G401 (cell line): ENCODE measurements at regions not wholly inside any gene's neighbourhood (a gene's known extent, or its start where the extent isn't known, plus 50 kb on each side); places are given as distances from the start of the nearest gene placed in this dataset.
"Not testable (repeated sequence)": the region's sequence is repeated elsewhere in the genome, so short reads cannot be mapped to it uniquely, and the experiment has no call there.

ENCODE experiments used
- DNase-seq: peaks from one replicate; pipeline ENCODE4 v3.0.0-alpha.2; 2015; ENCODE audit warnings: low spot score
- in situ Hi-C: cut with HindIII; loops from 2 replicates; pipeline ENCODE4 v1.10.0; 2016; ENCODE audit warnings: low sequenced_read_pairs, mixed read lengths

DNA sequence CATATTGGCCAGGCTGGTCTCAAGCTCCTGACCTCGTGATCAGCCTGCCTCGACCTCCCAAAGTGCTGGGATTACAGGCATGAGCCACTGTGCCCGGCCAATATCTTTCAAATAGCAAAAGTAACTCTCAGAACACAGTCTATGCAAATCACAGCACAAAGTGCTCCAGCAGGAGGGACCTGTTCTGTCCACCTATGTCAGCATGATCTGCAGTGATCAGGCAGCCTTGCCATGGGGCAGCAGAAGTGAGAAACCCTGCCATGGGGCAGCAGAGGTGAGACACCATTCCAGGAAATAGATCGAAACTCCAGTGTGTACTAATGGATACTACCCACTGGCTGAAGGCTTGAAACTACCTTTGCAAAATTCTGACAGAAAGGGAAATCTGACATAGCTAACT lies 78.5 kb upstream of the EIF5 start:
- in situ Hi-C loops = no loop called here
- no peak for DNase-seq

DNA sequence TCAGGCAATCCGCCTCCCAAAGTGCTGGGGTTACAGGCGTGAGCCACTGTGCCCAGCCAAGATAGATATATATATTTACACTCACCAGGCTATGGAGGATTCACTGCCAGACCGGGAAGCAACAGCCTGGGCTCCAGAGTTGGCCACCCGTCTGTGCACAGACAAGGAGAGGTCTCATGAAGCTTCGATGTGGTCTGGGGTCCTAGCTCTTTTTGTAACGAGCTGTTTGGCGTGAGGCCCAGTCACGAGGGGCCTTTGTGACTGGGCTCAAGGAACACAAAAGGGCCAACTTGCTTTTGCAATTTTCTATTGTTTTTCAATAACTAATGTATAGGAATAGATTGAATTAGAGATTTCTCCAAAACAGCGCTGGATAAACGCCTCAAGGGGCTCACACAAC lies 77.6 kb upstream of the EIF5 start:
- in situ Hi-C loops = no loop called here
- DNase-seq = no peak

DNA sequence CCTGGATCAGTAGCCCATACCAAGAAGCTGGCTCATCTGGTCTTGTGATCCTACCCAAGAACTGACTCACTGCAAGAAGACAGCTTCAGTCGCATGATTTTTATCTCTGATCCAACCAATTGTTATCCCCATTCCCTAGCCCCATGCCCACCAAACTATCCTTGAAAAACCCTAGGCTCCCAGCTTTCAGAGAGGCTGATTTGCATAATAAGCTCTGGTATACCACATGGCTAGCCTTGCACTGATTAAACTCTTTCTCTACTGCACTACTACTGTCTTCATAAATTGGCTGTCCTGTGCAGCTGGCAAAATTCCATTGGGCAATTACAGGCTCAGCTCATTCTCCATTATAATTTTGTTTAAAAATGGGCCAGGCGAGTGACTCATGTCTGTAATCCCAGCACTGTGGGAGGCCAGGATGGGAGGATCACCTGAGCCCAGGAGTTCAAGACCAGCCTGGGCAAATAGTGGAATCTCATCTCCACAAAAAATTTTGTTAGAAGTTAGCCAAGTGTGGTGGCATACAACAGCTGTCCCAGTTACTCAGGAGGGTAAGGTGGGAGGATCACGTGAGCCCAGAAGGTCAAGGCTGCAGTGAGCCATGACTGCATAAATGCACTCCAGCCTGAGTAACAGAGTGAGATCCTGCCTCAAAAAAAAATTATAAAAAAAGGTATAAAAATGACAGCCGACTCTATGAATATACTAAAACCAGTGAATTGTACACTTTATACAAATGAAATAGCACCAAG lies 76.7 kb upstream of the EIF5 start:
- DNase-seq = no peak
- in situ Hi-C loops = no loop called here

DNA sequence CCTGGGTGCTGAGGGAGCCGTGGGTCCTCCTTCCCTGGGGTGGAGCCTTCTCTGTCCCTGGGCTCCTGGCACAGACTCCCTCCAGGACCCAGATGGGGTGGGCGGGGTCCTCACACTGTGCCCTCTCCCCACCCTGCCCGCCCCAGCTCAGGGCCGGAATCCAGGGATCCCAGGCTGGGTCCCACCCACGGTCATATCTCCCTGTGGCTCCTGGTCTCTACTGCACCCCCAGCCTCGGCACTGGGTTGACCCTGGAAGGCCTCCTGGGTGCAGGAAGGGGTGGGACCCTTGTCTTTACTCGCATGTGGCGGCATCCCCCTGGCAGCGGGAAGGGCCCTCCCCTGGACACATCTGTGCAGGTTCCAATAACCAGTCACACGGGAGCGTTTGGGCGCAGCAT lies 75.8 kb upstream of the EIF5 start:
- DNase-seq = no peak
- in situ Hi-C loops = no loop called here

DNA sequence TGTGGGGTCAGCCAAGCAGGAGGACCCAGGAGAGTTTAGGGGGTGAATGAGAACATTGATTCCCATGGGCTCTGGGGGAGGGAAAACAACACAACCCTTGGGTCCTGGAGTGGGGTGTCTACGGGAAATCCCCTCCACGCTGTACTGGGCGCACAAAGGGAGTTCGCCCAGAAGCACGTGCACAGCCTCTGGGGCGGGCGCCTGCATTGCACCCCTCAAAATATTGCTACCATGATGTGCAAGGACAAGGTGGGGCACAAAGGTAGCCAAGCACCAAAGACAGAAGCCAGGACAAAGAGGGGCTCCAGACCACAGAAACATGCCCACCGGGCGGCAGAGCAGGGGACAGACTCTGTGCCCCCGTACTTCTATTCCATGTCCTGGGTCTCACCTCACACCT lies 74.9 kb upstream of the EIF5 start:
- in situ Hi-C loops = no loop called here
- no peak for DNase-seq

DNA sequence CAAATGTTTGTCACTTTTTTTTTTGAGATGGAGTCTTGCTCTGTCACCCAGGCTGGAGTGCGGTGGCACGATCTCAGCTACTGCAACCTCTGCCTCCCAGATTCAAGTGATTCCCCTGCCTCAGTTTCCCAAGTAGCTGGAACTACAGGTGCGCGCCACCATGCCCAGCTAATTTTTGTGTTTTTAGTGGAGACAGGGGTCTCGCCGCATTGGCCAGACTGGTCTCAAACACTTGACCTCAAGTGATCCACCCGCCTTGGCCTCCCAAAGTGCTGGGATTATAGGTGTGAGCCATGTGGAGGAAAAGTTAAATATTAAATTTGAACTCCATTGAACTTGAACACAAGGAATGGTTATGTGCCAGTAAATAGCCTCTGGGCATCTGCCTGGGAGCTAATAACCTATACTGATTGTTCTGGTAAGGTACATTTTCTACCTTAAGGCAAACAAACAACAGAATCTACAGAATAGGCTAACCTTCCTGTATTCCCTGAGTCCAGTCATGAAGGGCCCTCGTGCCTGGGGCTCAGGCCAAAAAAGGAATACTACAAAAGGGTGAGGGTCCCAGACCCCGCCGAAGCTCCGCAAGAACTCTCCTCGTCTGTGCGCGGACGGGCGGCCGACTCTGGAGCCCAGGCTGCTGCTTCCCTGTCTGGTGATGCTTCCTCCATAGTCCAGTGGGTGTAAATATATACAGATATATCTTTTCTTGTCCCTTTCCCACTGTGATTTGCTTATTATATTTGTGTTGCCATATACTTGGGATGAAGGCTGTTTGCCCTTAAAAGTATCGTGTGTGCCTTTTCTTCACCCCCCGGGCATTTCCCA lies 74.0 kb upstream of the EIF5 start:
- in situ Hi-C loops = no loop called here
- DNase-seq = no peak

DNA sequence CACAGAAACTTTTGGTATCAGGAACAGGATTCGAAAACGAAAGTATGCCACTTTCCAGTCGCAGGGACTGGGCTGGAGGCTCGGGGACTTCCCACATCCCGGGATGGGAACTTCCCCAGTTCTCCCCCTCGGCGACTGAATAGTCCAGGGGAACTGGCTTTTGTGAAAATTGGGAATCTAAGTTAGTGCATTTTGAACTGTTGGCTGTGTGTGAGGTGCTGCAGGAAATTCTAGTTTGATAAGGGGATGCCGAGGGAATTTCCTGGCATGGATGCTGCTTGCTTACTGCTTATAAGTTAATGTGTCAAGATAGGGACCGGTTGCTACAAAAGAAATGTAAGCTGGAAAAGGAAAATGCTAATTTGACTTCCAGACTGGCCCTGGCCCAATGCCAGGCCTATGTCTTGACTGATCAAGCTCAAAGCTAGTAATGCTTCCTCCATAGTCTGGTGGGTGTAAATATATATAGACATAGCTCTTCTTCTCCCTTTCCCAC lies 73.4 kb upstream of the EIF5 start:
- DNase-seq = peak; percentile 9
- in situ Hi-C loops = no loop called here

DNA sequence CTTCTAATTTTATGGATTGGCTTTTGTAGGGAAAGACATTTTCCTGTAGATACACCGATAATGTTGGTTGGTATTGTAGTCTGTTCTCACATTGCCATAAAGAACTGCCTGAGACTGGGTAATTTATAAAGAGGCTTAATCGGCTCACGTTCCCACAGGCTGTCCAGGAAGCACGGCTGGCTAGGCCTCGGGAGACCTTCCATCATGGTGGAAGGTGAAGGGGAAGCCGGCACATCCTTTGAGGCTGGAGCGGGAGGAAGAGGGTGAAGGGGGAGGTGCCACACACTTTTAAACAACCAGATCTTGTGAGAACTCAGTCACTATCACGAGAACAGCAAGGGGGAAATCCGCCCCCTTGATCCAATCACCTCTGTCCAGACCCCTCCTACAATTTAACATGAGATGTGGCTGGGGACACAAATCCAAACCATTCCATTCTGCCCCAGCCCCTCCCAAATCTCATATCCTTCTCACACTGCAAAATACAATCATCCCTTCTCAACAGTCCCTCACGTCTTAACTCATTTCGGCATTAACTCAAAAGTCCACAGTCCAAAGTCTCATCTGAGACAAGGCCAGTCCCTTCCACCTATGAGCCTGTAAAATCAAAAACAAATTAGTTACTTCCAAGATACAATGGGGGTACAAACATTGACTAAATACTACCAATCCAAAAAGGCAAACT lies 66.7 kb upstream of the EIF5 start:
- no peak for DNase-seq
- in situ Hi-C loops = no loop called here

DNA sequence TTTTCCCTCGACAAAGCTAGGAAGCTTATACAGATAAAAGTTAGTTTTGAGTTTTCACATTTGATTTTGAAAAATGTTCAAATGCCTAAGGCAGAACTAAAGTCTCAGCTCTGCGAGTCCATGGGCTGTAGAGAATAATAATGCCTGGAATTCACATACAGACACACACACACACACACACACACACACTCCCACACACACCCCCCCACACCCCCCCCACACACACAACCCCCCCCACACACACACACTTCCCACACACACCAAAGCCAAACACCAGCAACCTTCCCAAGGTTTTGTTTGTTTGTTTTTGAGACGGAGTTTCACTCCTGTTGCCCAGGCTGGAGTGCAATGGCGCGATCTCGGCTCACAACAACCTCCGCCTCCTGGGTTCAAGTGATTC lies 62.8 kb upstream of the EIF5 start:
- in situ Hi-C loops = no loop called here
- no peak for DNase-seq

DNA sequence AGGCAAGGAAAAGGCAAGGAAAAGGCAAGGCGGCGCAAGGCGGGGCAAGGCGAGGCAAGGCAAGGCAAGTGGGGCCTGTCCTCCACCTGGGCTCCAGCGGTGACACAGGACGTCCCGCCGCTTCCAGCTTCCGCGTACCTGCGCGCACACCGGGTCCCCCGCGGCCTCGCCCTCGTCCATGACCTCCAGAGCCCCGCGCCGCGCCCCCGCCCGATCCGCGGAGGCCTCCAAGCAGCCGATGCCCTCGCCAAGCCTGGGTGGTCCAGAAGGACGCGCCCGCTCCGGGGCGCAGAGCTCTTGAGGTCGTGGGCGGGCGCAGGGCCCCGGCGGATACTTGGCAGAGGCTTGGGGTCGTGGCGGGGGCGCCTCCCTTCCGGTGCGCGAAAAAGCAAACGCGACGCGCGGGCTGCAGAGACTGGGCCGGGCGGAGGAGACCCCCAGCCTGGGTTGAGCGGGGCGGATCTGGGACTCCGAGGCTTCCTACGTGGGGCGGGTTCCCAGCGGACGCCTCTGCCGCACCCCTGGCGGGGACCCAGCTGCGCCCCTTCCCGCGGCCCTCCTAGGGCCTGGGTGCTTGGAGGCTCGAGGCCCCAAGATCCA lies 60.8 kb upstream of the EIF5 start:
- DNase-seq = no peak
- in situ Hi-C loops = no loop called here

DNA sequence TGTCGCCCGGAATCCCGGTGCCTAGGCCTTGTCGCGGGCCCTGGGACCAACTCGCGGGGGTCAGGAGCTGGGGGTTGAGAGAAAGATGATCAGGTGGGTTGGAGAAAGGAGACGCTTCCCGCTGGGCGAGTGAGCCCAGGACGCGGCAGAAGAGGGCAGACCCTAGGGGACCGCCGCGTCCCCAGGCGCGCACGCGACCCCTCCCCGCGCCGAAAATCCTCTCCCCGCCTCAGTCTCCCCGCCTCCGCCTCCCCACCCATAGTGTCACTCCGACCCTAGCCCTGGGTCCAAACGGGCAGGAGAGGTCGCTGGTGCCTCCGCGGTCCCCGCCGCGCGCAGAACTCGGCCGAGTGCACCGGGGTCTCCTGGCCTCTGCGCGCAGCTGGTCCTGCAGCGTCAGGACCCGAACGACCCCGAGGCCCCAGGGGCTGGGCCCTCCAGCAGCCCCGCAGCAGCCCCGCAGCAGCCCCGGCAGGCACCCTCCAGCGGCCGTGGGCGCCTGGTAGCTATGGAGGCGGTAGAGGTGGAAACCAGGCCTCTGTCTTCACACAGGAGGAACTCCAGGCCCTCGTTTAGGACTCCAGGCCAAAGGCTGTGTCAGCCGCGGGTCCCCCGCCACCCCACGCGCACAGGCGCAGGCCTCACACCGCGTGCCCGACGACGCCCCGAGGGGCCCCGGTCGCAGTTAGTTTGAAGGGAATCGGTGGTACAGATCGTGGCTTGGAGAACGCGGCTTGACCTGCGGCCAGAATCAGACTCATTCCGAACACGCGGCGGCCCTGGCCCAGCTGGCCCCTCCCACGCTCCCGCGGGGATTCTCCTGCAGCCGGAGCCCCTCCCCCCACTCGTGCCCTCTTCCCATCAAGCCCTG lies 60.1 kb upstream of the EIF5 start:
- in situ Hi-C loops = no loop called here
- DNase-seq = no peak

DNA sequence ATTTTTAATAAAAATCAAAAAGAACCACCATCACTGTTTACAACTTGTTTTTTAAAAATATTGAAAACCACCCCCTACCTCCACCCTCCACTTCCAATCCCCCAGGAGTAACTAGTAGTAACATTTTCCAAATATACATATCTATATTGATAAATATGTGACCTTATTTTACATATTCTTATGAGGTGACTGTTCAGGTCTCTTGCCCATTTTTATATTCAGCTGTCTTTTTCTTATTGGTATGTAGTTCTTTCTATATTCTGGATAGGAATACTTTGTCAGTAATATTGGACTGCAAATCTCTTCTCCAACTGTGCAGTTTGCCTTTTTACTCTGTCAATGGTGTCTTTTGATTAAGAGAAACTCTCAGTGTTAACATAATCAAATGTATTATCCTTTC lies 59.0 kb upstream of the EIF5 start:
- in situ Hi-C loops = no loop called here
- DNase-seq = no peak

DNA sequence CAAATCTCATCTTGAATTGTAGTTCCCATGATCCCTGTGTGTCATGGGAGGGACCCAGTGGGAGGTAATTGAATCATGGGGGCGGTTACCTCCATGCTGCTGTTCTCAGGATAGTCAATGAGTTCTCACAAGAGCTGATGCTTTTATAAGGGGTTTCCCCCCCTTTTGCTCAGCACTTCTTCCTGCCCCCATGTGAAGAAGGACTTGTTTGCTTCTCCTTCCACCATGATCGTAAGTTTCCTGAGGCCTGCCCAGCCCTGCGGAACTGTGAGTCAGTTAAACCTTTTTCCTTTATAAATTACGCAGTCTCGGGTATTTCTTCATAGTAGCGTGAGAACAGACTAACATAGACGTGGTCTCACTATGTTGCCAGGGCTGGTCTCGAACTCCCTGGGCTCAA lies 56.1 kb upstream of the EIF5 start:
- in situ Hi-C loops = no loop called here
- no peak for DNase-seq

DNA sequence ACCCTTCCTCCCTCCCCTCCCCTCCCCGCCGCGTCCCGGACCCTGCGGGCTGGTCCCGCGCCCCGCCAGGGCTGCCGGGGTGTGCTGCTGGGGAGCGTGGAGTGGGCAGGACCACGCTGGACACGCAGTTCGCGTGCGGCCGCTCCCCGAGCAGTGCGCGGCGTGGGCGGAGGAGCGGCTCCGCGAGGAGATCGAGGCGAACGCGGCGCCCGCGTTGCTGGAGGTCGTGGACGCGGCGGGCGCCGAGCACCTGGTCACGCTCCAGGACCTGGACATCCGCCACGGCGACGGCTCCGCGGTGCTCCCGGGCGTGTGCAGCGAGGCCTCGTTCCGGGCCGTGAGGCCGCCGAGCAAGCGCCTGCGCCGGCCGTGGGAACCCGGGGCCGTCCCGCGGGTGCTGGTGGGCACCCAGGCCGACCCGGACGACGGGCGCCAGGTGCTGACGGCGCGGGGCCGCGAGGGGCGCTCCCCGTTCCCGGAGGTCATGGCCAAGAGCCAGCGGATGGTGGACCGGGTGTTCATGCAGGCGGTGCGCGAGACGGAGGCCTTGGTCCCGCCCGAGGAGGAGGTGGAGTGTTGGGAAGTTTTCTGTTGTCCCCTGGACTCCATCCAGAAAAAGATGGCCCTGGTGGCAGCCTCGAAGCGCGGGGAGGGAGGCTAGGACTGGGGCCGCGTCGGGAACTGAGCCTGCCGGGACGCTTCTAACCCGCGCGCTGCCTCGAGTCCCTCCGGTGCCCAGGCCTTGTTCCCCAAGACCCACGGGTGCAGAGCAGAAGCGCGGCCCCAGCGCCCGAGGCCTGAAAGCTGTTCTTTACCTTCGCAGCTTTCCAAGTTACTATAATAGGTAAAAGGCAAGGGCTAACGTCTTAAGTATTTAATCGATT lies 54.7 kb upstream of the EIF5 start:
- in situ Hi-C loops = no loop called here
- peak; percentile 5 for DNase-seq

DNA sequence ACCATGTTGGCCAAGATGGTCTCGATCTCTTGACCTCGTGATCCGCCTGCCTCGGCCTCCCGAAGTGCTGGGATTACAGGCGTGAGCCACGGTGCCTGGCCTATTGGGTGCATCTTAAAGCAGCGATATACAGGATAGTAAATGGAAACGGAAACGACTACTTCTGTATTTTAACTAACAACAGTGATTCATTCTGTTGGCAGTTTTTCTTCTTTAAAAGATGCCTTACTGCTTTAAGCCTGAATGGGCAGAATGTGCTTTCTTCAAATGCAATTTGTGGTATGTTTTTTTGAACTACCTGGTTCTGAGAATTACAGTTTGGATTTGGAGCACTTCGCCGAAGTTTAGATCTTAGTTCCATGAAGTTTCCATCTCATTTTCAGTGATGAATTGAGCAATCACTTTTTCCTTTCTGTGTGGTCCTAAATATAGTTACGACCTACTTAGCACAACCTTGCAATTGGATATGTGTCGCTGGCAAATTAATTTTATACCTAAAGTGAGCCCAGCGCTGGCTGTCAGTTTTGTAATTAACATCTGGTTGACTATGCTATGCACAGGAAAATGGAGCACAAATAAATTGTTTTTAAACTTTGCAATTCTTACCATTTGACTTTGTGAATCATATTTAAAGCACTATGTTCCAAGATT lies 53.6 kb upstream of the EIF5 start:
- in situ Hi-C loops = no loop called here
- DNase-seq = peak; percentile 8

DNA sequence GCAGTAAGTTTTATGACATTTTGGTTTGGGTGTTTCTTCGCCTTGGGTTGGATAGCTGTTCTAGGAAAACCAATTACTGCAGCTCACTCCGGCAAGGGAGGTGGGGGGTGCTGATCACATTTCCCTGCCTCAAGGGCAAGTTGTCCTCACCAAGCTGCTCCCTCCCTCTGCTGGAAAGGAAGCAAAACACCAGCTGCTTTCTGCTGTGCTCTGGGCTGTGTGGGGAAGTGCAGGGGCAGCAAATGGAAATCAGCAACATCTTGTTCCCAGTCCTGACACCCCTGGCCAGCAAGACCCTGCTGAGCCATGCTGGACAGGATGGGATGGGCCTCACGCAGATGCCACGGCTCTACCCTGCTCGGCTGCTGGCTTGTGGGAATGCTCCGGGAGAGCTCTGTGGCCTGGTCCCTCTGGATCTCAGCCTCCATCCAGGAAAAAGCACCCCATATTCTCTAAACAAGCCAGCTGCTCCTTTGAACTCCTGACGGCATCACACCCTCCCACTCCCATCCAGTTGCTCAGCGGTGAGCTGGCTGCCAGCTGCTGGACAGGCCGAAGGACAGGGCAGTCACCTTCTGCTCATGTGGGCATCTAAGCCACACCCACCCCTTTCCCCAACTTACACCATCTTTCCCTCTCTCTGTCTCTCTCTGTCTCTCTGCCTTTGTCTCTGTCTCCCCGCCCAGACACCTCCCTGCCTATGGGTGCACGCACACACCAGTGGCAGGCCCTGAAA lies 52.4 kb upstream of the EIF5 start:
- in situ Hi-C loops = no loop called here
- peak; percentile 41 for DNase-seq

DNA sequence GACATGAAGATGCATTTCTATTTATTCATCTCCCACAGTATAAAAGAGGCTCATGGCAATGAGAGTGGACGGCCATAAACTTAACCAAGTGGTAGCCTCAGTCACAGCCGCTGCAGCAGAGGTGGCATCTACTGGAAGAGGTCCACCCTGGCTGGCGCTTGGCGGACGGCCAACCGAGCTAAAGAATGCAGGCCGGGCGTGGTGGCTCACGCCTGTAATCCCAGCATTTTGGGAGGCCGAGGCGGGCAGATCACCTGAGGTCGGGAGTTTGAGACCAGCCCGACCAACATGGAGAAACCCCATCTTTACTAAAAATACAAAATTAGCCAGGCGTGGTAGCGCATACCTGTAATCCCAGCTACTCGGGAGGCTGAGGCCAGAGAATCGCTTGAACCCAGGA lies 51.7 kb upstream of the EIF5 start:
- in situ Hi-C loops, DNase-seq: not testable (repeated sequence)
